ENCODE measurements at regions not wholly inside any gene's neighbourhood (a gene's known extent, or its start where the extent isn't known, plus 50 kb on each side); places are given as distances from the start of the nearest gene placed in this dataset.

- Histone ChIP-seq H3K4me3 (ENCODE audit: low read length, poor library complexity, severe bottlenecking) (no peak overlapping the region), H4K20me1 (ENCODE audit: insufficient read depth, low read length, poor library complexity, severe bottlenecking) (no peaks in the 10 kb centered on the region), H2AFZ (ENCODE audit: low read length) (no peak overlapping the region), H3K4me1 (ENCODE audit: insufficient read depth, low read length, poor library complexity, severe bottlenecking) (no peaks in the 10 kb centered on the region), H3K79me2 (ENCODE audit: insufficient read depth, low read length) (no peaks in the 10 kb centered on the region), H3K36me3 (ENCODE audit: insufficient read depth, low read length) (no peaks in the 10 kb centered on the region), H3K9ac (ENCODE audit: low read depth, low read length, poor library complexity, severe bottlenecking) (no peak overlapping the region), H3F3A (ENCODE audit: low read depth) (no peaks in the 10 kb centered on the region), H3K27me3 (ENCODE audit: insufficient read depth, low read length, poor library complexity, severe bottlenecking) (no peaks in the 10 kb centered on the region), H3K4me2 (ENCODE audit: low read depth, low read length, poor library complexity, severe bottlenecking) (no peak overlapping the region), H3K9me2 (replicated peaks; ENCODE audit: low read depth, low read length) (no peaks in the 10 kb centered on the region), H3K9me3 (ENCODE audit: insufficient read depth, low read depth, low read length) (no peaks in the 10 kb centered on the region)
- no peak for TF ChIP-seq EZH2phosphoT487 (IDR thresholded peaks at IDR 0.05; ENCODE audit: borderline replicate concordance)
- no peak for TF ChIP-seq CTCF (conservative IDR thresholded peaks at IDR 0.05; ENCODE audit: low read length)
These were observed 84.5 kb upstream of the LCLAT1 start for GRCh38 chr2:30362468-30363081.

GRCh38 chr2:30363406-30363805, 83.6 kb upstream of the LCLAT1 start:
- H3K4me1 ChIP-seq (ENCODE audit: insufficient read depth, low read length, poor library complexity, severe bottlenecking) = no peaks in the 10 kb centered on the region
- H3K9ac ChIP-seq (ENCODE audit: low read depth, low read length, poor library complexity, severe bottlenecking) = no peak overlapping the region

GRCh38 chr2:30365201-30365600, 81.8 kb upstream of the LCLAT1 start:
- no peak overlapping the region for H3K9ac ChIP-seq (ENCODE audit: low read depth, low read length, poor library complexity, severe bottlenecking)
- TF ChIP-seq EZH2phosphoT487 (IDR thresholded peaks at IDR 0.05; ENCODE audit: borderline replicate concordance) = no peak
- TF ChIP-seq CTCF (conservative IDR thresholded peaks at IDR 0.05; ENCODE audit: low read length) = no peak

More at GRCh38 chr2:30363406-30363805, 83.6 kb upstream of the LCLAT1 start:
- Histone ChIP-seq H3K79me2 (ENCODE audit: insufficient read depth, low read length) (no peaks in the 10 kb centered on the region), H2AFZ (ENCODE audit: low read length) (no peak overlapping the region), H3K4me2 (ENCODE audit: low read depth, low read length, poor library complexity, severe bottlenecking) (no peak overlapping the region), H3K9me2 (replicated peaks; ENCODE audit: low read depth, low read length) (no peaks in the 10 kb centered on the region), H3F3A (ENCODE audit: low read depth) (no peaks in the 10 kb centered on the region), H3K4me3 (ENCODE audit: low read length, poor library complexity, severe bottlenecking) (no peak overlapping the region), H3K9me3 (ENCODE audit: insufficient read depth, low read depth, low read length) (no peaks in the 10 kb centered on the region), H4K20me1 (ENCODE audit: insufficient read depth, low read length, poor library complexity, severe bottlenecking) (no peaks in the 10 kb centered on the region), H3K36me3 (ENCODE audit: insufficient read depth, low read length) (no peaks in the 10 kb centered on the region), H3K27me3 (ENCODE audit: insufficient read depth, low read length, poor library complexity, severe bottlenecking) (no peaks in the 10 kb centered on the region)
- no peak for TF ChIP-seq CTCF (conservative IDR thresholded peaks at IDR 0.05; ENCODE audit: low read length)

More at GRCh38 chr2:30365201-30365600, 81.8 kb upstream of the LCLAT1 start:
- no peaks in the 10 kb centered on the region for H3K27me3 ChIP-seq (ENCODE audit: insufficient read depth, low read length, poor library complexity, severe bottlenecking)
- H3K36me3 ChIP-seq (ENCODE audit: insufficient read depth, low read length) = no peaks in the 10 kb centered on the region
- no peaks in the 10 kb centered on the region for H3K9me2 ChIP-seq (replicated peaks; ENCODE audit: low read depth, low read length)
- H3K9me3 ChIP-seq (ENCODE audit: insufficient read depth, low read depth, low read length) = no peaks in the 10 kb centered on the region
- no peak overlapping the region for H3K4me3 ChIP-seq (ENCODE audit: low read length, poor library complexity, severe bottlenecking)
- no peaks in the 10 kb centered on the region for H4K20me1 ChIP-seq (ENCODE audit: insufficient read depth, low read length, poor library complexity, severe bottlenecking)
- H3K4me1 ChIP-seq (ENCODE audit: insufficient read depth, low read length, poor library complexity, severe bottlenecking) = no peaks in the 10 kb centered on the region
- H3F3A ChIP-seq (ENCODE audit: low read depth) = no peaks in the 10 kb centered on the region
- no peak overlapping the region for H3K4me2 ChIP-seq (ENCODE audit: low read depth, low read length, poor library complexity, severe bottlenecking)
- no peak overlapping the region for H2AFZ ChIP-seq (ENCODE audit: low read length)
- no peaks in the 10 kb centered on the region for H3K79me2 ChIP-seq (ENCODE audit: insufficient read depth, low read length)

All from Loucy (cell line).